ENCODE measurements at regions not wholly inside any gene's neighbourhood (a gene's known extent, or its start where the extent isn't known, plus 50 kb on each side); places are given as distances from the start of the nearest gene placed in this dataset.

DNA sequence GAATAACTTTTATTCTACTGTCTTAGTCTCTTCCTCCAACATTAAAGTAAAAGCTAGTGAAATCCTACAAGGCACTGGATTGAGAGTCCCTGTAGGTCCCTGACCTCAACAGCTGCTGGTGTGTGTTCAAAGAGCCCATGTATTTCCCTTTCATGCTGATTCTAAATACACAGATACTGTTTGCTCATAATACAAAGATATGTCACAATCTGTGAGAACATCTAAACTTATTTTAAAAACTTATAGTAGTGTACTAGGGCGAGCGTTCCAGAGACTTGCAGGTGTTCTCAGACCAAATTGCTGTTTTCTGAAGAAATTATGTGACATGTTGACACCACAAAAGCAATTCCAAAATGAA, 145.9 kb upstream of the LIPC start:
- Histone ChIP-seq H3K4me3 (no peak overlapping the region), H3K27ac (no peak overlapping the region), H3K9ac (ENCODE audit: low read depth in 2 of 2, low read length in 2 of 2) (no peak overlapping the region), H3K27me3 (no peaks in the 10 kb centered on the region), H3K36me3 (no peaks in the 10 kb centered on the region), H3K9me3 (no peaks in the 10 kb centered on the region), H3K4me1 (no peaks in the 10 kb centered on the region)
- DNase-seq: no peak
- TF ChIP-seq, protein P1, sequence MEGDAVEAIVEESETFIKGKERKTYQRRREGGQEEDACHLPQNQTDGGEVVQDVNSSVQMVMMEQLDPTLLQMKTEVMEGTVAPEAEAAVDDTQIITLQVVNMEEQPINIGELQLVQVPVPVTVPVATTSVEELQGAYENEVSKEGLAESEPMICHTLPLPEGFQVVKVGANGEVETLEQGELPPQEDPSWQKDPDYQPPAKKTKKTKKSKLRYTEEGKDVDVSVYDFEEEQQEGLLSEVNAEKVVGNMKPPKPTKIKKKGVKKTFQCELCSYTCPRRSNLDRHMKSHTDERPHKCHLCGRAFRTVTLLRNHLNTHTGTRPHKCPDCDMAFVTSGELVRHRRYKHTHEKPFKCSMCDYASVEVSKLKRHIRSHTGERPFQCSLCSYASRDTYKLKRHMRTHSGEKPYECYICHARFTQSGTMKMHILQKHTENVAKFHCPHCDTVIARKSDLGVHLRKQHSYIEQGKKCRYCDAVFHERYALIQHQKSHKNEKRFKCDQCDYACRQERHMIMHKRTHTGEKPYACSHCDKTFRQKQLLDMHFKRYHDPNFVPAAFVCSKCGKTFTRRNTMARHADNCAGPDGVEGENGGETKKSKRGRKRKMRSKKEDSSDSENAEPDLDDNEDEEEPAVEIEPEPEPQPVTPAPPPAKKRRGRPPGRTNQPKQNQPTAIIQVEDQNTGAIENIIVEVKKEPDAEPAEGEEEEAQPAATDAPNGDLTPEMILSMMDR (IDR thresholded peaks at IDR 0.05): no peak
- intact Hi-C loops (cut with DNase I): no loop called here

DNA sequence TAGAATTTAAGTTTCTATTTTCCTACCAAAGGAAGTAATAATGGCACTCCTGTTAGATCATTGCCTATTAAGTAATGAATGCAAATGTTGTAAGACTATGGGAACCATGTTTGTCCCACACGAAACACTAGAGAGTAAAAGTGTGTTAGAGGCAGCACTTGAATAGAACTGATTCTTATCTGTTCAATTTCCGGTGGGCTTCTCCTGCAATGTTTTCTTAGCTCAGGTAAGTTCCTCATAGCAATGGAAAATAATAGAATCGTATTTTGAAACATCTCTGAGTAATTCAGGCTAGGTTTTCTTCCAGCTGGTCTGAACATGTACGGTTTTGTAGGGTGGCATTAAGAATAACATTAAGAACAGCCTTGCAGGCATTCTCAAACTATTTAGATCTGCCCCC, 145.3 kb upstream of the LIPC start:
- TF ChIP-seq, protein P1 (IDR thresholded peaks at IDR 0.05): no peak
- Histone ChIP-seq H3K4me1 (no peaks in the 10 kb centered on the region), H3K27ac (no peak overlapping the region), H3K9ac (ENCODE audit: low read depth in 2 of 2, low read length in 2 of 2) (no peak overlapping the region), H3K9me3 (no peaks in the 10 kb centered on the region), H3K36me3 (no peaks in the 10 kb centered on the region), H3K27me3 (no peaks in the 10 kb centered on the region), H3K4me3 (no peak overlapping the region)
- no peak for DNase-seq
- intact Hi-C loops (cut with DNase I): no loop called here

DNA sequence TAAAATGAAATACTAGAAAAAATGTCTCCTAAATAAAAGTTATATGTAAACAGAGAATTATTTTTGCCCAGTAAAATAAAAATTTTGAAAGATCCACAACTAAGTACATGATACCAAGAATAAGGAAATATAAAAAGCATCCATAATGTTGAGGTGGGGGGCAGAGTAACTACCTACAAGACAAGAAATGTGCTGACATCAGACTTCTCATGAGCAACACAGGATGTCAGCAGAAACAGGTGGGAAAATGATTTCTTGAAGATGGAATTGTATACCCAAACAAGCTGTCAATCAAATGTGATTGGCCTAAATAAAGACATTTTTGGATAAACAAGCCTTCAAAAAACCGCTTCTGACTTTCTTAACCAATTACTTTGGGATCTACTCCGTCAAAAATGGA, 143.9 kb upstream of the LIPC start:
- TF ChIP-seq, protein P1 (IDR thresholded peaks at IDR 0.05): no peak
- no peak overlapping the region for H3K27ac ChIP-seq
- no peaks in the 10 kb centered on the region for H3K36me3 ChIP-seq
- no peak overlapping the region for H3K4me3 ChIP-seq
- H3K4me1 ChIP-seq: no peaks in the 10 kb centered on the region
- no peaks in the 10 kb centered on the region for H3K9me3 ChIP-seq
- no peak overlapping the region for H3K9ac ChIP-seq (ENCODE audit: low read depth in 2 of 2, low read length in 2 of 2)
- intact Hi-C loops (cut with DNase I): no loop called here
- no peak for DNase-seq
- no peaks in the 10 kb centered on the region for H3K27me3 ChIP-seq

DNA sequence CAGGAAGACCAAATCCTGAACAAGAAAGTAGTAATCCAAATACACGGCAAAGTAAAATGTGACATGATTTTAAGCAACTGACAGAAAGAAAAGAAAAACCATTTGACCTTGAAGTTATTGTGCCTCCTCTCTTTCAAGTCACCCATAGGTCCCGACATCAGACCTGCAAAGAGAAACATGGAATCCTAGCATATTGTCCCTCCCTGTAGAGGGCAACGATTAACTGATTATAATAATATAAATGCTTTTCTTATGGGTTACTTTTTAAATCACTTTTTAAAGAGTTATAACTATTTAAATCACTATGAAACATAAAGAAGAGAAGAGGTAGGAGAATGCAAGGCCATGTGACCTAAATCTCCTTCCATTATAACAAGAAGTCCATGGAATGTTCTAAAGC, 143.2 kb upstream of the LIPC start:
- no peak overlapping the region for H3K27ac ChIP-seq
- DNase-seq: no peak
- H3K9ac ChIP-seq (ENCODE audit: low read depth in 2 of 2, low read length in 2 of 2): no peak overlapping the region
- intact Hi-C loops (cut with DNase I): no loop called here
- H3K4me3 ChIP-seq: no peak overlapping the region
- TF ChIP-seq, protein P1 (IDR thresholded peaks at IDR 0.05): no peak
- H3K9me3 ChIP-seq: no peaks in the 10 kb centered on the region
- no peaks in the 10 kb centered on the region for H3K27me3 ChIP-seq
- H3K36me3 ChIP-seq: no peaks in the 10 kb centered on the region
- no peaks in the 10 kb centered on the region for H3K4me1 ChIP-seq

DNA sequence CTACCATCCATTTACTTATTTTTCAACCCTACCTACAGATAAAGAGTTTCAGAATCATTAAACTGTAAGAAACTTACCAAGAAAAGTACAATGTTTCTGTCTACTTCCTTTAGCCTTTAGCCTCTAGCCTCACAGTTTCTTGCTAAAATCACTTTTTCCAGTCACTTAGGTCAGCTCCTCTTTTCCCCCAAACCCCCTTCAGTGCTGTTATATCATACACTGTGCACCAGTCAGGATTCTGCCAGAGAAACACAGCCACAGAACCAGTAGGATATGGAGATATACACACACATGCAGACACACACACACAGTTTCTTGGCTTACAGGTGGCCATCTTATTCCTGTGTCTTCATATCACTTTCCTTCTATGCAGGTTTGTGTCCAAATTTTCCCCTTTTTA, 139.9 kb upstream of the LIPC start:
- H3K4me1 ChIP-seq: no peaks in the 10 kb centered on the region
- no peaks in the 10 kb centered on the region for H3K27me3 ChIP-seq
- no peak overlapping the region for H3K27ac ChIP-seq
- intact Hi-C loops (cut with DNase I): no loop called here
- H3K9ac ChIP-seq (ENCODE audit: low read depth in 2 of 2, low read length in 2 of 2): no peak overlapping the region
- no peaks in the 10 kb centered on the region for H3K36me3 ChIP-seq
- no peak overlapping the region for H3K4me3 ChIP-seq
- H3K9me3 ChIP-seq: no peaks in the 10 kb centered on the region
- no peak for DNase-seq
- TF ChIP-seq, protein P1 (IDR thresholded peaks at IDR 0.05): no peak

DNA sequence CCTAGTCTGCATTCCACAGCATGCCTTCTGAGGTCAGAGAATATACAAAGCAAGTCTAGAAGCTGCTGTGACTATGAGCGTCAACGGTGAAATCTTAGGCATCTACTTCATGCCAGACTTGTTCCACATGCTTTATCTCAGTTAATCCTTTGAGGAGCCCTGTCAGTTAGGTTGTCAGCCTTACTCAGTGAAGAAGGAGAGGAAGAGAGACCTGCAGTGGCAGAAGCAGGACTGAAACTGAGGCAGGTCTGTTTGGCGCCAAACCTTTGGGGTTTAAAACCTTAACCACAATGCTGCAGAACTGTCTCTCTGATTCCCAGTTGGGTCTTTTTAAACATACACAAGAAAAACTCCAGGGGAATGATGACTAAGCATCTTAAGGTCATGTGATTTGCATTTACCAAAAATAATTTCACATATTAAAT, 139.0 kb upstream of the LIPC start:
- Histone ChIP-seq H3K36me3 (no peaks in the 10 kb centered on the region), H3K9me3 (no peaks in the 10 kb centered on the region), H3K27me3 (no peaks in the 10 kb centered on the region), H3K4me1 (no peaks in the 10 kb centered on the region), H3K9ac (ENCODE audit: low read depth in 2 of 2, low read length in 2 of 2) (no peak overlapping the region), H3K4me3 (no peak overlapping the region), H3K27ac (no peak overlapping the region)
- DNase-seq: no peak
- TF ChIP-seq, protein P1 (IDR thresholded peaks at IDR 0.05): no peak
- intact Hi-C loops (cut with DNase I): no loop called here

Measured in colonic mucosa (tissue), 4 donors.